EH (cell line): ENCODE measurements at regions not wholly inside any gene's neighbourhood (a gene's known extent, or its start where the extent isn't known, plus 50 kb on each side); places are given as distances from the start of the nearest gene placed in this dataset.
A peak's percentile ranks its signal among the peaks of the same experiment; 100 is the strongest.

Source experiments
- DNase-seq: peaks from one replicate; pipeline ENCODE4 v3.0.0-alpha.2; 2015; ENCODE audit warnings: low read depth

- DNase-seq: no peak
Measured at GRCh38 chr3:124404621-124405020, 325.6 kb upstream of the UMPS start.

- peak; percentile 25 for DNase-seq
Measured at GRCh38 chr3:124407260-124407659, 323.0 kb upstream of the UMPS start.

GRCh38 chr3:124409650-124410275 is 320.5 kb upstream of the UMPS start:
- peak; percentile 72 for DNase-seq

GRCh38 chr3:124410471-124410870 is 319.8 kb upstream of the UMPS start:
- peak; percentile 18 for DNase-seq

GRCh38 chr3:124411728-124412127 is 318.5 kb upstream of the UMPS start:
- no peak for DNase-seq

GRCh38 chr3:124412644-124413043 is 317.6 kb upstream of the UMPS start:
- DNase-seq: no peak

- DNase-seq: no peak
Measured at GRCh38 chr3:124413393-124413792, 316.9 kb upstream of the UMPS start.

- no peak for DNase-seq
Measured at GRCh38 chr3:124413989-124414598, 316.2 kb upstream of the UMPS start.

GRCh38 chr3:124415446-124415960 is 314.7 kb upstream of the UMPS start:
- no peak for DNase-seq

GRCh38 chr3:124419303-124419702 is 310.9 kb upstream of the UMPS start:
- DNase-seq: no peak

- DNase-seq: no peak
Measured at GRCh38 chr3:124420392-124420791, 309.9 kb upstream of the UMPS start.

GRCh38 chr3:124422805-124423204 is 307.4 kb upstream of the UMPS start:
- no peak for DNase-seq

GRCh38 chr3:124424396-124424795 is 305.9 kb upstream of the UMPS start:
- DNase-seq: no peak

- no peak for DNase-seq
Measured at GRCh38 chr3:124425972-124426371, 304.3 kb upstream of the UMPS start.

- peak; percentile 43 for DNase-seq
Measured at GRCh38 chr3:124428372-124429128, 301.7 kb upstream of the UMPS start.

- DNase-seq: peak; percentile 93
Measured at GRCh38 chr3:124429129-124429815, 301.0 kb upstream of the UMPS start.

GRCh38 chr3:124431331-124431994 is 298.8 kb upstream of the UMPS start:
- DNase-seq: no peak

GRCh38 chr3:124434176-124434575 is 296.1 kb upstream of the UMPS start:
- no peak for DNase-seq

GRCh38 chr3:124435467-124435866 is 294.8 kb upstream of the UMPS start:
- no peak for DNase-seq

GRCh38 chr3:124438813-124439212 is 291.4 kb upstream of the UMPS start:
- DNase-seq: no peak

GRCh38 chr3:124439603-124440002 is 290.6 kb upstream of the UMPS start:
- DNase-seq: no peak

GRCh38 chr3:124441766-124442165 is 288.5 kb upstream of the UMPS start:
- DNase-seq: no peak
